OCI-LY7 (cell line): ENCODE measurements at regions not wholly inside any gene's neighbourhood (a gene's known extent, or its start where the extent isn't known, plus 50 kb on each side); places are given as distances from the start of the nearest gene placed in this dataset.

Experiments
- BruUV-seq: library from RNA; stranded (reverse); fragments of 400-500 nt; replicated peaks from 2 replicates; lab custom pipeline; 2021; lab: Mats Ljungman, UMichigan
- CTCF ChIA-PET: fragments of 300-600 bp; sonication (Branson Sonifier 250); formaldehyde crosslinking; loops from one replicate; lab custom pipeline; 2022; ENCODE audit warnings: antibody characterized with exemption; ENCODE audit not compliant: unreplicated experiment; lab: Charles Lee
- POLR2A ChIA-PET: fragments of 300-600 bp; sonication (Branson Sonifier 250); formaldehyde crosslinking; loops from one replicate; lab custom pipeline; 2022; ENCODE audit warnings: antibody characterized with exemption; lab: Charles Lee
- DNase-seq: peaks from one replicate; pipeline ENCODE4 v3.0.0-alpha.2; 2015; ENCODE audit warnings: low spot score
- H2AFZ ChIP-seq: fragments of 200-600 bp; sonication (generic), shearing (Covaris generic); 2 replicates; pipeline ENCODE4 v1.6.1; 2014; ENCODE audit warnings: mild to moderate bottlenecking, antibody characterized with exemption, low read length, moderate library complexity
- H3K27ac ChIP-seq: fragments of 200-600 bp; sonication (generic); 2 replicates; pipeline ENCODE4 v1.5.1; 2014; ENCODE audit warnings: mixed run types, low read depth, mild to moderate bottlenecking, moderate library complexity, low read length, inconsistent platforms; ENCODE audit not compliant: poor library complexity, severe bottlenecking
- H3K36me3 ChIP-seq: fragments of 200-600 bp; sonication (generic); 2 replicates; pipeline ENCODE4 v1.6.1; 2014; ENCODE audit warnings: mild to moderate bottlenecking, antibody characterized with exemption, low read length, moderate library complexity, mixed read lengths; ENCODE audit not compliant: insufficient read depth
- H3K4me1 ChIP-seq: fragments of 200-600 bp; sonication (generic); 2 replicates; pipeline ENCODE4 v1.5.1; 2014; ENCODE audit warnings: mild to moderate bottlenecking, low read length; ENCODE audit not compliant: insufficient read depth, poor library complexity, severe bottlenecking
- H3K4me2 ChIP-seq: fragments of 200-600 bp; sonication (generic); 2 replicates; pipeline ENCODE4 v1.6.1; 2014; ENCODE audit warnings: mild to moderate bottlenecking, low read length
- H3K4me3 ChIP-seq: fragments of 200-600 bp; sonication (generic); 2 replicates; pipeline ENCODE4 v1.5.1; 2014; ENCODE audit warnings: mild to moderate bottlenecking, low read depth, low read length; ENCODE audit not compliant: poor library complexity, severe bottlenecking
- H3K79me2 ChIP-seq: fragments of 200-600 bp; sonication (generic); 2 replicates; pipeline ENCODE4 v1.6.1; 2016; ENCODE audit warnings: low read depth, mild to moderate bottlenecking, low read length, moderate library complexity, mixed read lengths; ENCODE audit not compliant: insufficient read depth
- H3K9me2 ChIP-seq: fragments of 200-600 bp; sonication (generic); 2 replicates; pipeline ENCODE4 v1.6.1; 2016; ENCODE audit warnings: mild to moderate bottlenecking, low read length, mixed read lengths; ENCODE audit not compliant: insufficient read depth
- H3K9me3 ChIP-seq: fragments of 200-600 bp; sonication (generic); 2 replicates; pipeline ENCODE4 v1.6.1; 2014; ENCODE audit warnings: mild to moderate bottlenecking, mixed run types, low read length, mixed read lengths
- H4K20me1 ChIP-seq: fragments of 200-600 bp; sonication (generic); 2 replicates; pipeline ENCODE4 v1.6.1; 2014; ENCODE audit warnings: mild to moderate bottlenecking, antibody characterized with exemption, low read length, moderate library complexity, mixed read lengths; ENCODE audit not compliant: insufficient read depth
- EZH2phosphoT487 ChIP-seq: fragments of 200-600 bp; sonication (generic); IDR thresholded peaks from 2 replicates; pipeline ENCODE4 v1.6.1; 2018; ENCODE audit warnings: low read depth, borderline replicate concordance, mild to moderate bottlenecking, mixed run types, antibody characterized with exemption, low read length, moderate library complexity, mixed read lengths
- intact Hi-C: fragments of 100-400 bp; cut with micrococcal nuclease; formaldehyde crosslinking; loops from one replicate; pipeline ENCODE4 v1.10.0; 2022; ENCODE audit not compliant: unreplicated experiment
- TF ChIP-seq, protein P1 (sequence below): fragments of 200-600 bp; sonication (generic); conservative IDR thresholded peaks from 2 replicates; pipeline ENCODE4 v1.5.1; 2014; ENCODE audit warnings: mild to moderate bottlenecking, antibody characterized with exemption, low read length, moderate library complexity, mixed read lengths

DNA sequence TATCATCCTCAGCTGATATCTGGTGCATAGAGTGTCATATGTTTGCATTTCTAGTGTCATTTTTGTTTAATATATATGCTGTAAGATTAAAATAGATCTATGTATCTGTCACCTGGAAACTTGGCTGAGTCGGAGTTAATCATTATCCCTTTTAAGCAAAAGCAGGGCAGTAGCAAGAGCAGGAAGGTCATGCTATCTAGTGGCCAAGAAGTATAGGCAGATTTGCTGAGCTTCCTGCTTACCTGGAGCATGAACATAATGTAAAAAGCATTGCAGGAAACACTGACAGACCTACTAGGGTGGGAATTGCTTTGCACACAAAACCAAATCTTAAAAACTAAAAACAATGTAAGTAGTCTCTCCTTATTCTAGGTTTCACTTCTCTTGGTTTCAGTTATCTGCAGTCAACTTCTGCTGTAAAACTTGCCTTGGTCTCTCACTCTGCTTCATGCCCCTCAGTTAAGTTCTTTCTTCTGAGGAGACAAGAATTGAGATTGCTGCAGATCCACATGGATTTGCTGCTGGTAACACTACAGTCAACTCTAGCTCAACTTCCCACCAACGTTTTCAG is 295.3 kb downstream of the CDH7 start:
- CTCF ChIA-PET = no interaction called here
- Histone ChIP-seq H3K9me3 (no peaks in the 10 kb centered on the region), H3K27ac (no peak overlapping the region), H3K79me2 (no peaks in the 10 kb centered on the region), H3K4me3 (no peak overlapping the region), H3K4me1 (no peaks in the 10 kb centered on the region), H4K20me1 (no peaks in the 10 kb centered on the region), H3K9me2 (no peaks in the 10 kb centered on the region), H2AFZ (no peak overlapping the region), H3K4me2 (no peak overlapping the region), H3K36me3 (no peaks in the 10 kb centered on the region)
- TF ChIP-seq, protein P1, sequence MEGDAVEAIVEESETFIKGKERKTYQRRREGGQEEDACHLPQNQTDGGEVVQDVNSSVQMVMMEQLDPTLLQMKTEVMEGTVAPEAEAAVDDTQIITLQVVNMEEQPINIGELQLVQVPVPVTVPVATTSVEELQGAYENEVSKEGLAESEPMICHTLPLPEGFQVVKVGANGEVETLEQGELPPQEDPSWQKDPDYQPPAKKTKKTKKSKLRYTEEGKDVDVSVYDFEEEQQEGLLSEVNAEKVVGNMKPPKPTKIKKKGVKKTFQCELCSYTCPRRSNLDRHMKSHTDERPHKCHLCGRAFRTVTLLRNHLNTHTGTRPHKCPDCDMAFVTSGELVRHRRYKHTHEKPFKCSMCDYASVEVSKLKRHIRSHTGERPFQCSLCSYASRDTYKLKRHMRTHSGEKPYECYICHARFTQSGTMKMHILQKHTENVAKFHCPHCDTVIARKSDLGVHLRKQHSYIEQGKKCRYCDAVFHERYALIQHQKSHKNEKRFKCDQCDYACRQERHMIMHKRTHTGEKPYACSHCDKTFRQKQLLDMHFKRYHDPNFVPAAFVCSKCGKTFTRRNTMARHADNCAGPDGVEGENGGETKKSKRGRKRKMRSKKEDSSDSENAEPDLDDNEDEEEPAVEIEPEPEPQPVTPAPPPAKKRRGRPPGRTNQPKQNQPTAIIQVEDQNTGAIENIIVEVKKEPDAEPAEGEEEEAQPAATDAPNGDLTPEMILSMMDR = no peak
- TF ChIP-seq EZH2phosphoT487 = no peak
- no TSS peak for BruUV-seq
- POLR2A ChIA-PET = no interaction called here
- intact Hi-C loops = no loop called here
- DNase-seq = no peak

DNA sequence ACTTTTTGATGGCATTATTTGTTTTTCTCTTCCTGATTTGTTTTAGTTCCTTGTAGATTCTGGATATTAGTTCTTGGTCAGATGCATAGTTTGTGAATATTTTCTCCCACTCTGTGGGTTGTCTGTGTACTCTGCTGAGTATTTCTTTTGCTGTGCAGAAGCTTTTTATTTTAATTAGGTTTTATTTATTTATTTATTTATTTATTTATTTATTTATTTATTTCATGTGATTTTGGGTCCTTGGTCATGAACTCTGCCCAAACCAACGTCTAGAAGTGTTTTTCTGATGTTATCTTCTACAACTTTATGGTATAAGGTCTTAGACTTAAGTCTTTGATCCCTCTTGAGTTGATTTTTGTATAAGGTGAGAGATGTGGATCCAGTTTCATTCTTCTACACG is 292.2 kb downstream of the CDH7 start:
- Histone ChIP-seq H3K4me2 (no peak overlapping the region), H3K4me3 (no peak overlapping the region), H3K9me2 (no peaks in the 10 kb centered on the region), H3K9me3 (no peaks in the 10 kb centered on the region), H4K20me1 (no peaks in the 10 kb centered on the region), H3K79me2 (no peaks in the 10 kb centered on the region), H3K4me1 (no peaks in the 10 kb centered on the region), H2AFZ (no peak overlapping the region), H3K36me3 (no peaks in the 10 kb centered on the region), H3K27ac (no peak overlapping the region)
- intact Hi-C loops = no loop called here
- BruUV-seq = no TSS peak
- TF ChIP-seq, protein P1 = no peak
- TF ChIP-seq EZH2phosphoT487 = no peak
- POLR2A ChIA-PET = no interaction called here
- DNase-seq = no peak
- CTCF ChIA-PET = no interaction called here

DNA sequence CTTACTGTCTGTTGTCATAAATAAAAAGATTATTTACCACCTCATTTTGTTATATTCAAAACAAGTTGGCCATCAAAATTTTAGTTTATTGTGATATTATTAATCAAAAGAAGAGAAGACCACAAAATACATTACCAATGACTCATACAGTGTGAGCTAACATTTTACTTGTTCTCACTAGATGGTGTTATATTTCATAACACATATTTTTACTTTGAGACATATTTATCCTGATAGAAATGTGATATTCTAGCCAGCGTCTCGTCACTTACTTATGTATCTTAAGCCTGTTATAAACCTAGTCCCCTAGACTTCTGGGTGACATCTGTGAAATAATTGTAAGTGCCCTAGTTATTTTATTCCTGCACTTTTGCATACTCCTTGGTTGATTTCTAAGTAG is 263.2 kb downstream of the CDH7 start:
- POLR2A ChIA-PET = no interaction called here
- TF ChIP-seq, protein P1 = no peak
- TF ChIP-seq EZH2phosphoT487 = no peak
- BruUV-seq = no TSS peak
- Histone ChIP-seq H3K4me3 (no peak overlapping the region), H3K4me1 (no peaks in the 10 kb centered on the region), H3K9me2 (no peaks in the 10 kb centered on the region), H3K79me2 (no peaks in the 10 kb centered on the region), H4K20me1 (no peaks in the 10 kb centered on the region), H3K27ac (no peak overlapping the region), H3K9me3 (no peaks in the 10 kb centered on the region), H3K36me3 (no peaks in the 10 kb centered on the region), H2AFZ (no peak overlapping the region), H3K4me2 (no peak overlapping the region)
- CTCF ChIA-PET = no interaction called here
- intact Hi-C loops = no loop called here
- no peak for DNase-seq
